Esophagus muscularis mucosa (tissue), 4 donors: ENCODE measurements at regions not wholly inside any gene's neighbourhood (a gene's known extent, or its start where the extent isn't known, plus 50 kb on each side); places are given as distances from the start of the nearest gene placed in this dataset.
"Not testable (repeated sequence)": the region's sequence is repeated elsewhere in the genome, so short reads cannot be mapped to it uniquely, and the experiment has no call there.

Experiments used
- DNase-seq: peaks from one replicate; pipeline ENCODE4 v3.0.0-alpha.2; 2017; ENCODE audit errors: extremely low spot score
- H3K27ac ChIP-seq, 4 donors: fragments of 200-600 bp; sonication (generic); replicated peaks in 1 of 4; 1 replicate in 3 of 4; 2 replicates in 1 of 4; pipeline ENCODE4 v1.5.1; 2016 to 2019; ENCODE audit warnings: mild to moderate bottlenecking in 1 of 4
- H3K27me3 ChIP-seq, 4 donors: fragments of 200-600 bp; sonication (generic); one replicate each; pipeline versions ENCODE4 v1.5.1 to v1.6.0; 2016 to 2019
- H3K36me3 ChIP-seq, 4 donors: fragments of 200-600 bp; sonication (generic); one replicate each; pipeline ENCODE4 v1.5.1; 2016 to 2019
- H3K4me1 ChIP-seq, 4 donors: fragments of 200-600 bp; sonication (generic); one replicate each; pipeline ENCODE4 v1.5.1; 2016 to 2019
- H3K4me3 ChIP-seq, 4 donors: fragments of 200-600 bp; sonication (generic); 1 replicate in 2 of 4; 2 replicates in 2 of 4; pipeline ENCODE4 v1.5.1; 2016 to 2019; ENCODE audit warnings: mild to moderate bottlenecking in 4 of 4, moderate library complexity in 1 of 4
- H3K9me3 ChIP-seq, 4 donors: fragments of 200-600 bp; sonication (generic); 1 replicate in 3 of 4; 2 replicates in 1 of 4; pipeline ENCODE4 v1.5.1; 2016 to 2019
- EP300 ChIP-seq: sonication (generic); formaldehyde crosslinking; IDR thresholded peaks from one replicate; pipeline ENCODE4 v1.6.1; 2017; ENCODE audit warnings: antibody characterized with exemption
- POLR2A ChIP-seq: fragments of 450-650 bp; IDR thresholded peaks from one replicate; pipeline ENCODE4 v1.6.1; 2017; ENCODE audit warnings: antibody characterized with exemption, moderate library complexity, mild to moderate bottlenecking, low read depth
- POLR2AphosphoS5 ChIP-seq, 2 donors: sonication (generic); formaldehyde crosslinking; IDR thresholded peaks; one replicate each; pipeline ENCODE4 v1.6.1; 2017; ENCODE audit warnings: antibody characterized with exemption in 2 of 2
- WGBS: methylation state at CpG from one replicate; pipeline ENCODE4 v1.1.5; 2018; 5-methylcytosine and 5-hydroxymethylcytosine counted together
- intact Hi-C: fragments of 100-400 bp; cut with DNase I; formaldehyde crosslinking; loops from one replicate; pipeline ENCODE4 v1.15.1; 2023
- TF ChIP-seq, protein P1 (sequence below), 3 experiments: fragments of 200-600 bp in 2 of 3; fragments of 450-650 bp in 1 of 3; sonication (generic) in 2 of 3; IDR thresholded peaks; one replicate each; pipeline ENCODE4 v1.5.1; 2017 to 2019; ENCODE audit warnings: antibody characterized with exemption in 3 of 3, mild to moderate bottlenecking in 2 of 3, moderate library complexity in 1 of 3

DNA sequence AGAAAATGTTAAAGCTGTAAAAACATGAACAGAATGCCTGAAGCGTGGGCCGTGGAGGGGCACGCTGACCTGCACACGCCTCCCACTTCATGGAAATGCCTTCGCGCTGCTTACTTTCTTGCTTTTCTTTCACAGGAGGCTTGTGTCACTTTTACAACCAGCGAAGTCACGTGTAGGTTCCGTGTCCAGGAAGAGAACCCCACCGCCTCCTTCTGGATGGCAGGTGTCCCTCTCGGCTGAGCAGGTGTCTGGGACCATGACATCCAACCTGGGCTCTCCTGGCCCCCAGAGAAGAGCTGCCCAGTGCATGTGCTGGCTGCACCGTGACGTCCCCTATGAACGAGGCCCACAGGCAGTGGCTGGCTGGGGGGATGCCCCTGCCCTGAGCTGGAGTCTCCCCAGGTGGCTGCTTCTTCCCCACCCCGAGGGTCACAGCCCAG lies 345.0 kb upstream of the SFSWAP start:
- DNase-seq = no peak
- TF ChIP-seq EP300 = no peak
- TF ChIP-seq, protein P1, sequence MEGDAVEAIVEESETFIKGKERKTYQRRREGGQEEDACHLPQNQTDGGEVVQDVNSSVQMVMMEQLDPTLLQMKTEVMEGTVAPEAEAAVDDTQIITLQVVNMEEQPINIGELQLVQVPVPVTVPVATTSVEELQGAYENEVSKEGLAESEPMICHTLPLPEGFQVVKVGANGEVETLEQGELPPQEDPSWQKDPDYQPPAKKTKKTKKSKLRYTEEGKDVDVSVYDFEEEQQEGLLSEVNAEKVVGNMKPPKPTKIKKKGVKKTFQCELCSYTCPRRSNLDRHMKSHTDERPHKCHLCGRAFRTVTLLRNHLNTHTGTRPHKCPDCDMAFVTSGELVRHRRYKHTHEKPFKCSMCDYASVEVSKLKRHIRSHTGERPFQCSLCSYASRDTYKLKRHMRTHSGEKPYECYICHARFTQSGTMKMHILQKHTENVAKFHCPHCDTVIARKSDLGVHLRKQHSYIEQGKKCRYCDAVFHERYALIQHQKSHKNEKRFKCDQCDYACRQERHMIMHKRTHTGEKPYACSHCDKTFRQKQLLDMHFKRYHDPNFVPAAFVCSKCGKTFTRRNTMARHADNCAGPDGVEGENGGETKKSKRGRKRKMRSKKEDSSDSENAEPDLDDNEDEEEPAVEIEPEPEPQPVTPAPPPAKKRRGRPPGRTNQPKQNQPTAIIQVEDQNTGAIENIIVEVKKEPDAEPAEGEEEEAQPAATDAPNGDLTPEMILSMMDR (IDR thresholded peaks at IDR 0.05) = no peak
- no peak for TF ChIP-seq POLR2AphosphoS5 (IDR thresholded peaks at IDR 0.05)
- no peak for TF ChIP-seq POLR2A
- H3K4me1 ChIP-seq = no peaks in the 10 kb centered on the region
- H3K27ac ChIP-seq = no peak overlapping the region
- H3K9me3 ChIP-seq = no peaks in the 10 kb centered on the region
- no peak overlapping the region for H3K4me3 ChIP-seq
- 80% methylated on average over 15 of the region's 15 CpGs for WGBS
- H3K36me3 ChIP-seq = no peaks in the 10 kb centered on the region
- peaks cover 0 to 39% (median 0%) of the 10 kb centered on the region in 4 donors for H3K27me3 ChIP-seq
- intact Hi-C loops = no loop called here

DNA sequence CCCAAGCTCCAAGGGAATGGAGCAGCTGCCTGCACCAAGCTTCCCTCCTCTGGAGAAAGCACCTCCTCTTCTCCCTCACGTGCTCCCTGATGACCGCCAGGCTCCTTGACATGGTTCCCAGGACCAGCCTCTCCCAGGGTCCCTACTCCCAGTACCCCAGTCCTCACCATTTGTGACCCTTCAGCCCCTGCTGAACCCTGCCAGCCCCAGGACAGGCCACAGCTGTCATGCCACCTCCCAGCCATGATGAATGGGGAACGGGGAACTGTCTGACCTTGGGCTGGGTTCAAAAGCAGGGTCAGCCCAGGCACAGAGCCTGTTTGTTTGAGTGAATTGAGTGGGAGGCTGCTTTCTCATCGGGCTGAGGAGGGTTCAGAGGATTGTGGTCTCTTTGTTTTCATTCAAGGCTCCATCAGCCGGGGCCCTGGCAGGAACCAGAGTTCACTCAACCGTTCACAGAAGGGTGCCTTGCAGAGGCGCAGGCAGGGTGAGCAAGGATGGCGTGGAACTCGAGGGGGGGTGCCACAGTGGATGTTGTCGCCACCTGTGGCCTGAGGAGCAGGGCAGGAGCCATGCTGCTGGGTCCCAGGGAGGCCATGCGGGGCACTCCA lies 344.5 kb upstream of the SFSWAP start:
- intact Hi-C loops = no loop called here
- Histone ChIP-seq H3K4me1 (no peaks in the 10 kb centered on the region), H3K4me3 (no peak overlapping the region), H3K36me3 (no peaks in the 10 kb centered on the region), H3K27ac (no peak overlapping the region), H3K9me3 (no peaks in the 10 kb centered on the region), H3K27me3 (peaks cover 0 to 39% (median 0%) of the 10 kb centered on the region in 4 donors)
- TF ChIP-seq, protein P1 (IDR thresholded peaks at IDR 0.05) = no peak
- TF ChIP-seq POLR2A = no peak
- TF ChIP-seq EP300 = no peak
- TF ChIP-seq POLR2AphosphoS5 (IDR thresholded peaks at IDR 0.05) = no peak
- WGBS = 29% methylated on average over 5 of the region's 11 CpGs
- DNase-seq = no peak

DNA sequence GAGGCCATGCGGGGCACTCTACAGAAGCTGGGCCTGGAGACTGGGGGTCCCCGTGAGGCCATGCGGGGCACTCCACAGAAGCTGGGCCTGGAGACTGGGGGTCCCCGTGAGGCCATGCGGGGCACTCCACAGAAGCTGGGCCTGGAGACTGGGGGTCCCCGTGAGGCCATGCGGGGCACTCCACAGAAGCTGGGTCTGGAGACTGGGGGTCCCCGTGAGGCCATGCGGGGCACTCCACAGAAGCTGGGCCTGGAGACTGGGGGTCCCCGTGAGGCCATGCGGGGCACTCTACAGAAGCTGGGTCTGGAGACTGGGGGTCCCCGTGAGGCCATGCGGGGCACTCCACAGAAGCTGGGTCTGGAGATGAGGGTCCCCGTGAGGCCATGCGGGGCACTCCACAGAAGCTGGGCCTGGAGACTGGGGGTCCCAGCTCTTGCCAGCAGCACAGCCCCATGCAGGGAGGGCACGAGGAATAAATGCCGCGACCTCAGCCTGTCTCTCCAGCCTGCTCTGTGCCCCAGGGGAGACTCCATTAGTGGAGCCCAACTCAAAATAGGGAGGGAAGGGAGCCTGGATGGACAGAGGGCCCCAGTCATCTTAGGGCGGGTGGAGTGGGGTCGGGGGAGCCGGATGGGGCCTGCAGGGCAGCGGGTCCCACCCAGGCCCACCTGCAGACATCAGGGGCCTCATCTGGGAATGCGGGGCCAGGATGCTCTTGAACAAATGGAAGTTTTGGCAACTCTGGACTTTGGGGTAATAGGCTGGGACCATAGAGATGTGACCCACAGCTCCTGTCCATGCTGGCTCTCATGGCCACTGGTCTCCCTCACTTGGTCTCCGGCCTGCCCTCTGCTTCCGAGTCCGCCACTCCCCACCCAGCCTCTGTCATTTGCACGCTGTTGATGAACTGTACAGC lies 343.6 kb upstream of the SFSWAP start:
- not testable (repeated sequence) for H3K4me3 ChIP-seq

DNA sequence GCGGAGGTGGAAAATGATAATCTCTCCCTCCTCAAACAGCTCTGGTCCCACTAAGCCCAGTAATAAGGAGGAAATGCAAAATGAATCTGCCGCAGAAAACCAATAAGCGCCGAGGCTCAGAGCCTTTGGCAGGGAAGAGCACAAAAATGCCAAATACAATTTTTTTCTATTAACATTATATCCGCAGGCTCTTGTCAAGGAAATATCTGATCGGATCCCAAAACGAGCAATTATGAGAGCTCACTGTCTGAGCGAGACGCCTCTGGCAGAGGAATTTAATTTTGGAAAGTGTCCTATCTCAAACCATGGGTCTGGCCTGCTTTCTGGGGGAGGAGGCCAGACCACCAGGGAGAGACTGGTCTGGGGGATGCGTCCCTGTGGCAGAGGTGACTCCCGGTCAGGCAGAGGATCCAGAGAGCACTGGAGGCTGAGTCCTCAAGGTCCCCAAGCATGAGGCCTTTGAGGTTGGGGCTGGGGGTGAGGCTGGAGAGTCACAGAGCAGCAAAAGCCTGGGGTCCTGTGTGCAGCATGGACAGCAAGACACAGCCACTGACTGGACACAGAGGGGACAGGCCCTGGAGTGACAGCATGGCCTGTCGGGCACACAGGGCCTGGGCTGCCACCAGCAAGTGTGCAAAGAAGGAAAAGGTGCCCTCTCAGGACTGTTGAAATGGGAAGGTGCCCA lies 342.8 kb upstream of the SFSWAP start:
- TF ChIP-seq, protein P1 (IDR thresholded peaks at IDR 0.05) = no peak
- TF ChIP-seq EP300 = no peak
- no peak for TF ChIP-seq POLR2A
- no peak for TF ChIP-seq POLR2AphosphoS5 (IDR thresholded peaks at IDR 0.05)
- intact Hi-C loops = no loop called here
- H3K9me3 ChIP-seq = no peaks in the 10 kb centered on the region
- no peak overlapping the region for H3K27ac ChIP-seq
- DNase-seq = no peak
- no peaks in the 10 kb centered on the region for H3K36me3 ChIP-seq
- 81% methylated on average over 12 of the region's 12 CpGs for WGBS
- no peak overlapping the region for H3K4me3 ChIP-seq
- H3K27me3 ChIP-seq = peaks cover 0 to 39% (median 0%) of the 10 kb centered on the region in 4 donors
- H3K4me1 ChIP-seq = no peaks in the 10 kb centered on the region

More for the DNA sequence above, 343.6 kb upstream of the SFSWAP start:
- intact Hi-C loops, H3K4me1 ChIP-seq, DNase-seq, H3K27ac ChIP-seq, H3K36me3 ChIP-seq, H3K9me3 ChIP-seq: not testable (repeated sequence)
- H3K27me3 ChIP-seq = peaks cover 0 to 39% (median 0%) of the 10 kb centered on the region in 4 donors
- WGBS = 90% methylated on average over 14 of the region's 27 CpGs

DNA sequence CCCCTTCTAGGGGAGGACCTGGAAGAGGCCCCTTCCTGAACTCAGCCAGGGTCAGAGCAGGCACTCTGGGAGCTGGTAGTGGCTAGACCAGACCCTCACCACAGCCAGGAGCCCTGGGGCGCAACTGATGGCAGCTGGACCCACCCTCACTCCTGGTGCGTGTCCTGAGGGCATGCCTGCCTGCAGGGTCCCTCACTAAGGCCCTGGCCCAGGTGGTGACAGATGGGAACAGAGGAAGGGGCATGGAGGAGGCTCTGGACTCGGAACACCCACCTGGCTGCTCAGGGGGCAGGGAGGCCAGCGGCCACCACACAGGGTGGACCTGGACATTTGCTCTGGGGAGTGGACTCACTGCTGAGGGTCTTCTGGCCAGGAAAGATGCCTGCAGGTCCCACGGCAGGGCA lies 342.2 kb upstream of the SFSWAP start:
- WGBS = 88% methylated on average over 3 of the region's 5 CpGs
- Histone ChIP-seq H3K4me1 (no peaks in the 10 kb centered on the region), H3K4me3 (no peak overlapping the region), H3K27me3 (peaks cover 0 to 34% (median 0%) of the 10 kb centered on the region in 4 donors), H3K36me3 (no peaks in the 10 kb centered on the region), H3K27ac (no peak overlapping the region), H3K9me3 (no peaks in the 10 kb centered on the region)
- intact Hi-C loops = no loop called here
- no peak for TF ChIP-seq EP300
- no peak for TF ChIP-seq POLR2AphosphoS5 (IDR thresholded peaks at IDR 0.05)
- TF ChIP-seq POLR2A = no peak
- TF ChIP-seq, protein P1 (IDR thresholded peaks at IDR 0.05) = no peak
- no peak for DNase-seq
